ENCODE measurements at regions not wholly inside any gene's neighbourhood (a gene's known extent, or its start where the extent isn't known, plus 50 kb on each side); places are given as distances from the start of the nearest gene placed in this dataset.

DNA sequence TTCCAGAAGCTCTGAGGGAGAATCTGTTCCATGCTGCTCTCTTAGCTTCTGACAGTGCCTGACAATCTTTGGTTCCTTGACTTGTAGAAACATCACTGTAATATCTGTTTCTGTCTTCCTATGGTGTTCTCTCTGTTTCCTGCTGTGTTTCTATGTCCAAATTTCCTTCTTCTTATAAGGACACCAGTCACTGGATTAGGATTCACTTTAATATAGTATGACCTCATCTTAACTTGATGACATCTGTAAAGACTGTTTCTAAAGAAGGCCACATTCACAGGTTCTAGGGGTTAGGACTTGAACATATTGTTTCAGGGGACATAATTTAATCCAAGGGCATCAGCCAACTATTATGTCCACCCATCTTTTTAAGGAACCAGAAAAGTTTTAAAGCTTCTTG, 265.6 kb downstream of the ZSWIM6 start:
- no peak overlapping the region for H3K4me3 ChIP-seq (replicated peaks in 1 of 3; ENCODE audit: insufficient read depth in 1 of 3, low read depth in 1 of 3, low read length in 3 of 3)
- FAIRE-seq (no peak), DNase-seq (ENCODE audit: low read depth, low spot score) (no peak)
- dilution Hi-C loops (cut with MboI; ENCODE audit: extremely low pct_ligation_motif_present, low sequenced_read_pairs) (no loop called here), intact Hi-C loops (cut with micrococcal nuclease) (loop anchor here (10.0 kb wide), 1 partner anchor 587 kb away; no protein-coding TSS in a partner anchor)
- TF ChIP-seq, protein P1, sequence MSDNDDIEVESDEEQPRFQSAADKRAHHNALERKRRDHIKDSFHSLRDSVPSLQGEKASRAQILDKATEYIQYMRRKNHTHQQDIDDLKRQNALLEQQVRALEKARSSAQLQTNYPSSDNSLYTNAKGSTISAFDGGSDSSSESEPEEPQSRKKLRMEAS (IDR thresholded peaks at IDR 0.05; ENCODE audit: insufficient read depth, insufficient read length), result no peak
- no peak for TF ChIP-seq MYC (IDR thresholded peaks at IDR 0.05; ENCODE audit: low read depth, low read length)
- no peak for TF ChIP-seq EZH2 (IDR thresholded peaks at IDR 0.05; ENCODE audit: borderline replicate concordance, low read depth, low read length, severe bottlenecking)
- TF ChIP-seq, protein P2, sequence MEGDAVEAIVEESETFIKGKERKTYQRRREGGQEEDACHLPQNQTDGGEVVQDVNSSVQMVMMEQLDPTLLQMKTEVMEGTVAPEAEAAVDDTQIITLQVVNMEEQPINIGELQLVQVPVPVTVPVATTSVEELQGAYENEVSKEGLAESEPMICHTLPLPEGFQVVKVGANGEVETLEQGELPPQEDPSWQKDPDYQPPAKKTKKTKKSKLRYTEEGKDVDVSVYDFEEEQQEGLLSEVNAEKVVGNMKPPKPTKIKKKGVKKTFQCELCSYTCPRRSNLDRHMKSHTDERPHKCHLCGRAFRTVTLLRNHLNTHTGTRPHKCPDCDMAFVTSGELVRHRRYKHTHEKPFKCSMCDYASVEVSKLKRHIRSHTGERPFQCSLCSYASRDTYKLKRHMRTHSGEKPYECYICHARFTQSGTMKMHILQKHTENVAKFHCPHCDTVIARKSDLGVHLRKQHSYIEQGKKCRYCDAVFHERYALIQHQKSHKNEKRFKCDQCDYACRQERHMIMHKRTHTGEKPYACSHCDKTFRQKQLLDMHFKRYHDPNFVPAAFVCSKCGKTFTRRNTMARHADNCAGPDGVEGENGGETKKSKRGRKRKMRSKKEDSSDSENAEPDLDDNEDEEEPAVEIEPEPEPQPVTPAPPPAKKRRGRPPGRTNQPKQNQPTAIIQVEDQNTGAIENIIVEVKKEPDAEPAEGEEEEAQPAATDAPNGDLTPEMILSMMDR (IDR thresholded peaks at IDR 0.05; ENCODE audit: extremely low read depth in 1 of 2, insufficient read depth in 1 of 2, low read depth in 1 of 2, low read length in 2 of 2), result no peak
- TF ChIP-seq GATA2 (IDR thresholded peaks at IDR 0.05; ENCODE audit: insufficient read depth, insufficient read length, low read depth, low read length), result no peak
- TF ChIP-seq POLR2A (IDR thresholded peaks at IDR 0.05; ENCODE audit: low read depth, low read length), result no peak
- TF ChIP-seq POLR2AphosphoS5 (IDR thresholded peaks at IDR 0.05; ENCODE audit: insufficient read depth, low read depth, low read length), result no peak
- TF ChIP-seq FOS (IDR thresholded peaks at IDR 0.05; ENCODE audit: borderline replicate concordance, insufficient read depth, low read length), result no peak
- TF ChIP-seq JUN (IDR thresholded peaks at IDR 0.05; ENCODE audit: borderline replicate concordance, insufficient read depth, insufficient read length, low read depth), result no peak
- H4K20me1 ChIP-seq (replicated peaks; ENCODE audit: control insufficient read depth, extremely low read depth, insufficient read depth, low read length), result no peaks in the 10 kb centered on the region
- BruUV-seq (replicated peaks), result no TSS peak
- H3K9me3 ChIP-seq (replicated peaks; ENCODE audit: control insufficient read depth, insufficient read depth, low read length), result no peaks in the 10 kb centered on the region
- no peaks in the 10 kb centered on the region for H3K79me2 ChIP-seq (ENCODE audit: control insufficient read depth, insufficient read depth, low read length)
- H3K36me3 ChIP-seq (ENCODE audit: control insufficient read depth in 2 of 2, extremely low read depth in 1 of 2, insufficient read depth in 2 of 2, low read length in 2 of 2), result no peaks in the 10 kb centered on the region
- H3K27me3 ChIP-seq (ENCODE audit: control insufficient read depth in 2 of 2, insufficient read depth in 2 of 2, low read length in 2 of 2), result peaks cover 18 to 25% of the 10 kb centered on the region in 2 experiments
- ChIA-PET CTCF (no interaction called here), POLR2A (no interaction called here)
- no peak overlapping the region for H3K27ac ChIP-seq (ENCODE audit: insufficient read depth, low read depth, low read length)
- H3K9me1 ChIP-seq (replicated peaks; ENCODE audit: control insufficient read depth, extremely low read depth, insufficient read depth, low read length), result no peaks in the 10 kb centered on the region
- no peak overlapping the region for H3K9ac ChIP-seq (replicated peaks; ENCODE audit: extremely low read depth, insufficient read depth, low read length)
- no peak overlapping the region for H3K4me2 ChIP-seq (ENCODE audit: insufficient read depth, low read length)
- H3K4me1 ChIP-seq (ENCODE audit: control insufficient read depth, extremely low read depth, insufficient read depth, low read length), result no peaks in the 10 kb centered on the region
- no peak overlapping the region for H2AFZ ChIP-seq (ENCODE audit: low read depth, low read length)
